Upper lobe of right lung (tissue), 1 donor: ENCODE measurements at regions not wholly inside any gene's neighbourhood (a gene's known extent, or its start where the extent isn't known, plus 50 kb on each side); places are given as distances from the start of the nearest gene placed in this dataset.

ENCODE experiments used
- ATAC-seq: fragments of 200-7000 bp; cut with Tn5 transposase; one replicate; pipeline ENCODE4 v1.9.1; 2020; ENCODE audit warnings: mild to moderate bottlenecking, moderate library complexity
- DNase-seq: peaks from one replicate; pipeline ENCODE4 v3.0.0-alpha.2; 2020
- H3K27ac ChIP-seq: fragments of 200-600 bp; one replicate; pipeline ENCODE4 v1.8.0; 2022
- H3K27me3 ChIP-seq: fragments of 200-600 bp; one replicate; pipeline ENCODE4 v1.8.0; 2022; ENCODE audit warnings: mild to moderate bottlenecking
- H3K36me3 ChIP-seq: fragments of 200-600 bp; one replicate; pipeline ENCODE4 v1.8.0; 2022
- H3K4me1 ChIP-seq: fragments of 200-600 bp; one replicate; pipeline ENCODE4 v1.8.0; 2022
- H3K4me3 ChIP-seq: fragments of 200-600 bp; one replicate; pipeline ENCODE4 v1.8.0; 2022; ENCODE audit warnings: mild to moderate bottlenecking
- H3K9me3 ChIP-seq: fragments of 200-600 bp; one replicate; pipeline ENCODE4 v1.8.0; 2022
- CTCF ChIP-seq: fragments of 200-600 bp; IDR thresholded peaks from one replicate; pipeline ENCODE4 v1.8.0; 2022; ENCODE audit warnings: antibody characterized with exemption
- intact Hi-C: fragments of 100-400 bp; cut with DNase I; formaldehyde crosslinking; loops from one replicate; pipeline ENCODE4 v1.11.0; 2022
- donor health status: DM: no; HTN: yes; CAD: no; lungs with severe emphysema.

- intact Hi-C loops, result no loop called here
Observed at GRCh38 chr2:162945785-162946184, 107.2 kb upstream of the KCNH7 start.

GRCh38 chr2:162938387-162938786, 99.8 kb upstream of the KCNH7 start:
- peak; percentile 56 for DNase-seq
- H3K4me1 ChIP-seq, result no peaks in the 10 kb centered on the region
- H3K27ac ChIP-seq, result no peak overlapping the region
- no peaks in the 10 kb centered on the region for H3K36me3 ChIP-seq
- no peak for TF ChIP-seq CTCF
- H3K4me3 ChIP-seq, result no peak overlapping the region
- no peak for ATAC-seq
- H3K27me3 ChIP-seq, result no peaks in the 10 kb centered on the region
- H3K9me3 ChIP-seq, result peaks cover 4% of the 10 kb centered on the region
- intact Hi-C loops, result no loop called here

More at GRCh38 chr2:162945785-162946184, 107.2 kb upstream of the KCNH7 start:
- no peaks in the 10 kb centered on the region for H3K27me3 ChIP-seq
- no peak for ATAC-seq
- no peaks in the 10 kb centered on the region for H3K36me3 ChIP-seq
- no peak overlapping the region for H3K4me3 ChIP-seq
- DNase-seq, result no peak
- peaks cover 4% of the 10 kb centered on the region for H3K9me3 ChIP-seq
- no peaks in the 10 kb centered on the region for H3K4me1 ChIP-seq
- TF ChIP-seq CTCF, result no peak
- no peak overlapping the region for H3K27ac ChIP-seq

GRCh38 chr2:162934191-162934590, 95.6 kb upstream of the KCNH7 start:
- Histone ChIP-seq H3K27me3 (no peaks in the 10 kb centered on the region), H3K4me3 (no peak overlapping the region), H3K4me1 (no peaks in the 10 kb centered on the region), H3K36me3 (no peaks in the 10 kb centered on the region), H3K9me3 (no peaks in the 10 kb centered on the region), H3K27ac (no peak overlapping the region)
- intact Hi-C loops, result no loop called here
- DNase-seq (no peak), ATAC-seq (no peak)
- no peak for TF ChIP-seq CTCF

- ATAC-seq, result no peak
- no peak for TF ChIP-seq CTCF
- DNase-seq, result no peak
Observed at GRCh38 chr2:162932416-162932815, 93.8 kb upstream of the KCNH7 start.

GRCh38 chr2:162929571-162929970, 91.0 kb upstream of the KCNH7 start:
- no peaks in the 10 kb centered on the region for H3K36me3 ChIP-seq
- DNase-seq (no peak), ATAC-seq (peak; percentile 87)
- H3K4me3 ChIP-seq, result no peak overlapping the region
- intact Hi-C loops, result no loop called here
- no peaks in the 10 kb centered on the region for H3K27me3 ChIP-seq
- no peaks in the 10 kb centered on the region for H3K4me1 ChIP-seq
- no peak for TF ChIP-seq CTCF
- H3K9me3 ChIP-seq, result no peaks in the 10 kb centered on the region
- no peak overlapping the region for H3K27ac ChIP-seq

More at GRCh38 chr2:162932416-162932815, 93.8 kb upstream of the KCNH7 start:
- H3K4me3 ChIP-seq, result no peak overlapping the region
- no peaks in the 10 kb centered on the region for H3K9me3 ChIP-seq
- H3K36me3 ChIP-seq, result no peaks in the 10 kb centered on the region
- no peak overlapping the region for H3K27ac ChIP-seq
- no peaks in the 10 kb centered on the region for H3K4me1 ChIP-seq
- H3K27me3 ChIP-seq, result no peaks in the 10 kb centered on the region
- intact Hi-C loops, result no loop called here

- no peak overlapping the region for H3K27ac ChIP-seq
- no peak overlapping the region for H3K4me3 ChIP-seq
- no peaks in the 10 kb centered on the region for H3K27me3 ChIP-seq
- no peaks in the 10 kb centered on the region for H3K4me1 ChIP-seq
- no peaks in the 10 kb centered on the region for H3K9me3 ChIP-seq
- TF ChIP-seq CTCF, result no peak
- DNase-seq (no peak), ATAC-seq (no peak)
- H3K36me3 ChIP-seq, result no peaks in the 10 kb centered on the region
- intact Hi-C loops, result no loop called here
Observed at GRCh38 chr2:162928356-162928755, 89.8 kb upstream of the KCNH7 start.
